Neural cell (in vitro differentiated cells): ENCODE measurements at regions not wholly inside any gene's neighbourhood (a gene's known extent, or its start where the extent isn't known, plus 50 kb on each side); places are given as distances from the start of the nearest gene placed in this dataset.

Source experiments
- H2AFZ ChIP-seq: fragments of 200-600, 300-800 bp; sonication (generic), shearing (Covaris generic); 2 replicates; pipeline ENCODE4 v1.6.0; 2014; ENCODE audit warnings: low read depth, mild to moderate bottlenecking, antibody characterized with exemption, low read length, moderate library complexity
- H3F3A ChIP-seq: fragments of 200-600 bp; shearing (Covaris generic); 2 replicates; pipeline ENCODE4 v1.6.1; 2016; ENCODE audit warnings: mild to moderate bottlenecking, moderate library complexity, mixed read lengths, antibody characterized with exemption, low read length; ENCODE audit not compliant: insufficient read depth, poor library complexity, severe bottlenecking
- H3K27ac ChIP-seq: fragments of 200-600, 300-800 bp; sonication (generic), shearing (Covaris generic); 2 replicates; pipeline ENCODE4 v1.5.1; 2014; ENCODE audit warnings: mild to moderate bottlenecking, low read length, moderate library complexity
- H3K27me3 ChIP-seq: fragments of 300-800, 200-600 bp; sonication (generic), shearing (Covaris generic); 2 replicates; pipeline ENCODE4 v1.6.0; 2014; ENCODE audit warnings: mild to moderate bottlenecking, low read depth, low read length, moderate library complexity; ENCODE audit not compliant: insufficient read depth
- H3K36me3 ChIP-seq: fragments of 300-800, 200-600 bp; sonication (generic), shearing (Covaris generic); 2 replicates; pipeline ENCODE4 v1.5.1; 2014; ENCODE audit warnings: mild to moderate bottlenecking, antibody characterized with exemption, low read length, moderate library complexity; ENCODE audit not compliant: insufficient read depth
- H3K4me2 ChIP-seq: fragments of 300-800, 200-600 bp; sonication (generic), shearing (Covaris generic); 2 replicates; pipeline ENCODE4 v1.6.0; 2014; ENCODE audit warnings: mild to moderate bottlenecking, low read length
- H3K4me3 ChIP-seq: fragments of 300-800, 200-600 bp; sonication (generic), shearing (Covaris generic); 2 replicates; pipeline ENCODE4 v1.5.1; 2014; ENCODE audit warnings: mild to moderate bottlenecking, low read length, moderate library complexity
- H3K79me2 ChIP-seq: fragments of 200-600 bp; shearing (Covaris generic); replicated peaks from 2 replicates; pipeline ENCODE4 v1.6.0; 2014; ENCODE audit warnings: mild to moderate bottlenecking, low read length, moderate library complexity; ENCODE audit not compliant: insufficient read depth
- H3K9ac ChIP-seq: fragments of 300-800, 200-600 bp; sonication (generic), shearing (Covaris generic); 2 replicates; pipeline ENCODE4 v1.6.1; 2016; ENCODE audit warnings: mild to moderate bottlenecking, low read length, mixed read lengths
- H3K9me2 ChIP-seq: fragments of 200-600 bp; shearing (Covaris generic); 2 replicates; pipeline ENCODE4 v1.6.1; 2016; ENCODE audit warnings: mild to moderate bottlenecking, low read length, mixed read lengths; ENCODE audit not compliant: insufficient read depth
- H3K9me3 ChIP-seq: fragments of 200-600, 300-800 bp; sonication (generic), shearing (Covaris generic); 2 replicates; pipeline ENCODE4 v1.6.1; 2016; ENCODE audit warnings: mild to moderate bottlenecking, mixed run types, low read length, moderate library complexity, mixed read lengths
- H4K20me1 ChIP-seq: fragments of 200-600 bp; shearing (Covaris generic); 2 replicates; pipeline ENCODE4 v1.6.1; 2016; ENCODE audit warnings: mild to moderate bottlenecking, mixed run types; ENCODE audit not compliant: insufficient read depth
- EP300 ChIP-seq: fragments of 450-650 bp; conservative IDR thresholded peaks from 2 replicates; pipeline ENCODE4 v1.6.1; 2014; ENCODE audit warnings: antibody characterized with exemption, mild to moderate bottlenecking, moderate library complexity; ENCODE audit not compliant: poor library complexity, severe bottlenecking
- EZH2 ChIP-seq: fragments of 200-600, 300-800 bp; shearing (Covaris generic), sonication (generic); IDR thresholded peaks from 2 replicates; pipeline ENCODE4 v1.6.1; 2014; ENCODE audit warnings: antibody characterized with exemption, low read length, borderline replicate concordance, mild to moderate bottlenecking; ENCODE audit not compliant: insufficient read depth, poor library complexity, severe bottlenecking
- MXI1 ChIP-seq: fragments of 450-650 bp; conservative IDR thresholded peaks from 2 replicates; pipeline ENCODE4 v1.6.1; 2014; ENCODE audit warnings: antibody characterized with exemption, mild to moderate bottlenecking; ENCODE audit not compliant: poor library complexity, severe bottlenecking
- POLR2AphosphoS5 ChIP-seq: IDR thresholded peaks from 2 replicates; pipeline ENCODE4 v1.6.1; 2012
- RAD21 ChIP-seq: fragments of 450-650 bp; conservative IDR thresholded peaks from 2 replicates; pipeline ENCODE4 v1.6.1; 2014; ENCODE audit warnings: antibody characterized with exemption, mild to moderate bottlenecking, moderate library complexity
- SMC3 ChIP-seq: fragments of 450-650 bp; conservative IDR thresholded peaks from 2 replicates; pipeline ENCODE4 v1.6.1; 2014; ENCODE audit warnings: antibody characterized with exemption, mild to moderate bottlenecking, moderate library complexity; ENCODE audit not compliant: poor library complexity
- TAF1 ChIP-seq: IDR thresholded peaks from 2 replicates; pipeline ENCODE4 v1.6.1; 2012; ENCODE audit warnings: low read depth
- TF ChIP-seq, protein P1 (sequence below): fragments of 450-650 bp; IDR thresholded peaks from 2 replicates; pipeline ENCODE4 v1.5.1; 2014; ENCODE audit warnings: antibody characterized with exemption, mild to moderate bottlenecking, moderate library complexity; ENCODE audit not compliant: poor library complexity, severe bottlenecking
- TF ChIP-seq, protein P2 (sequence below): IDR thresholded peaks from 2 replicates; pipeline ENCODE4 v1.6.1; 2012; ENCODE audit warnings: borderline replicate concordance

DNA sequence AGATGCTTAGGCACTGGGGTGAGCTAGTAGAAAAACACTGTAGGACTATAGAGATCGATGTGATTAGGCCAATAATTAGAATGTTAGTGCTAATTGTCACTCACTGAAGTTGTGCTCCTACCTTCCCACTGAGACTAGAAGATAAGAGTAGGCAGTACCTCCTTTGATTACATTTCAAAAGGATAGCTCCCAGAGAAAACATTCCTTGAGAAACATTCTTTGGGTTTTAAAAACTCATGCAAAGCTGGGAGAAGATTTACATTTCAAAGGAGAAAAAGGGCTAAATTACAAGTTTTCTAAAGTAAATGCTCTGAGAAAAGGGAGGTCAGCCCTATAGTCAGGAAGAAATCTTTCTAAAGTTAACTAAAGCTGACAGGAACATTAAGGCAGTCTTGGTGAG lies 860.3 kb upstream of the NDST4 start:
- H3K4me2 ChIP-seq, result no peak overlapping the region
- H3K9me3 ChIP-seq, result no peaks in the 10 kb centered on the region
- no peak overlapping the region for H2AFZ ChIP-seq
- no peak overlapping the region for H3K27ac ChIP-seq
- no peaks in the 10 kb centered on the region for H4K20me1 ChIP-seq
- TF ChIP-seq TAF1, result no peak
- no peak for TF ChIP-seq EP300
- TF ChIP-seq, protein P1, sequence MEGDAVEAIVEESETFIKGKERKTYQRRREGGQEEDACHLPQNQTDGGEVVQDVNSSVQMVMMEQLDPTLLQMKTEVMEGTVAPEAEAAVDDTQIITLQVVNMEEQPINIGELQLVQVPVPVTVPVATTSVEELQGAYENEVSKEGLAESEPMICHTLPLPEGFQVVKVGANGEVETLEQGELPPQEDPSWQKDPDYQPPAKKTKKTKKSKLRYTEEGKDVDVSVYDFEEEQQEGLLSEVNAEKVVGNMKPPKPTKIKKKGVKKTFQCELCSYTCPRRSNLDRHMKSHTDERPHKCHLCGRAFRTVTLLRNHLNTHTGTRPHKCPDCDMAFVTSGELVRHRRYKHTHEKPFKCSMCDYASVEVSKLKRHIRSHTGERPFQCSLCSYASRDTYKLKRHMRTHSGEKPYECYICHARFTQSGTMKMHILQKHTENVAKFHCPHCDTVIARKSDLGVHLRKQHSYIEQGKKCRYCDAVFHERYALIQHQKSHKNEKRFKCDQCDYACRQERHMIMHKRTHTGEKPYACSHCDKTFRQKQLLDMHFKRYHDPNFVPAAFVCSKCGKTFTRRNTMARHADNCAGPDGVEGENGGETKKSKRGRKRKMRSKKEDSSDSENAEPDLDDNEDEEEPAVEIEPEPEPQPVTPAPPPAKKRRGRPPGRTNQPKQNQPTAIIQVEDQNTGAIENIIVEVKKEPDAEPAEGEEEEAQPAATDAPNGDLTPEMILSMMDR, result no peak
- TF ChIP-seq EZH2, result no peak
- TF ChIP-seq MXI1, result no peak
- no peak for TF ChIP-seq RAD21
- TF ChIP-seq, protein P2, sequence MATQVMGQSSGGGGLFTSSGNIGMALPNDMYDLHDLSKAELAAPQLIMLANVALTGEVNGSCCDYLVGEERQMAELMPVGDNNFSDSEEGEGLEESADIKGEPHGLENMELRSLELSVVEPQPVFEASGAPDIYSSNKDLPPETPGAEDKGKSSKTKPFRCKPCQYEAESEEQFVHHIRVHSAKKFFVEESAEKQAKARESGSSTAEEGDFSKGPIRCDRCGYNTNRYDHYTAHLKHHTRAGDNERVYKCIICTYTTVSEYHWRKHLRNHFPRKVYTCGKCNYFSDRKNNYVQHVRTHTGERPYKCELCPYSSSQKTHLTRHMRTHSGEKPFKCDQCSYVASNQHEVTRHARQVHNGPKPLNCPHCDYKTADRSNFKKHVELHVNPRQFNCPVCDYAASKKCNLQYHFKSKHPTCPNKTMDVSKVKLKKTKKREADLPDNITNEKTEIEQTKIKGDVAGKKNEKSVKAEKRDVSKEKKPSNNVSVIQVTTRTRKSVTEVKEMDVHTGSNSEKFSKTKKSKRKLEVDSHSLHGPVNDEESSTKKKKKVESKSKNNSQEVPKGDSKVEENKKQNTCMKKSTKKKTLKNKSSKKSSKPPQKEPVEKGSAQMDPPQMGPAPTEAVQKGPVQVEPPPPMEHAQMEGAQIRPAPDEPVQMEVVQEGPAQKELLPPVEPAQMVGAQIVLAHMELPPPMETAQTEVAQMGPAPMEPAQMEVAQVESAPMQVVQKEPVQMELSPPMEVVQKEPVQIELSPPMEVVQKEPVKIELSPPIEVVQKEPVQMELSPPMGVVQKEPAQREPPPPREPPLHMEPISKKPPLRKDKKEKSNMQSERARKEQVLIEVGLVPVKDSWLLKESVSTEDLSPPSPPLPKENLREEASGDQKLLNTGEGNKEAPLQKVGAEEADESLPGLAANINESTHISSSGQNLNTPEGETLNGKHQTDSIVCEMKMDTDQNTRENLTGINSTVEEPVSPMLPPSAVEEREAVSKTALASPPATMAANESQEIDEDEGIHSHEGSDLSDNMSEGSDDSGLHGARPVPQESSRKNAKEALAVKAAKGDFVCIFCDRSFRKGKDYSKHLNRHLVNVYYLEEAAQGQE, result no peak
- H3K36me3 ChIP-seq, result no peaks in the 10 kb centered on the region
- H3F3A ChIP-seq, result no peaks in the 10 kb centered on the region
- H3K9ac ChIP-seq, result no peak overlapping the region
- H3K9me2 ChIP-seq, result no peaks in the 10 kb centered on the region
- H3K27me3 ChIP-seq, result no peaks in the 10 kb centered on the region
- H3K4me3 ChIP-seq, result no peak overlapping the region
- H3K79me2 ChIP-seq, result no peaks in the 10 kb centered on the region

DNA sequence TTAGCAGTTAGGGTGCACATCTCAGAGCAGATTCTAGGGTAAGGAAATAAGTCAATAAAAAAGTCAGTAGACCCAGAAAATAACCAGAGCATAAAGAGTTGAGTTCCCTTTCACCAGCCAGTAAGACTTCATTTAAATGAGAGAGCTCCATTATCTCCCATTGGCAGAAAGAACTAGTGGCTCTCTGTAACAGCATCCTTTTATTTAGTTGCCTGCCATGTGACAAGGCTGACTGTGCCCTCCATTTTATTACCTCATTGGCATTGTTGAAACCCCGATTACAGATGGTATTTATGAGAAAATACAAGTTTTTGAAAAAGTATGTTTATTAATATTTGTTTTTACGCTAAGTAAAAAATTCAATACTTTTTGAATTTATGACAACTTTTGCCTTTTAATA lies 859.5 kb upstream of the NDST4 start:
- Histone ChIP-seq H3K4me2 (no peak overlapping the region), H3K36me3 (no peaks in the 10 kb centered on the region), H3K27ac (no peak overlapping the region)

More for the DNA sequence above, 859.5 kb upstream of the NDST4 start:
- no peak overlapping the region for H2AFZ ChIP-seq
- no peaks in the 10 kb centered on the region for H3K79me2 ChIP-seq
- no peaks in the 10 kb centered on the region for H3K9me3 ChIP-seq
- no peaks in the 10 kb centered on the region for H3K27me3 ChIP-seq
- H3K4me3 ChIP-seq, result no peak overlapping the region
- no peaks in the 10 kb centered on the region for H3F3A ChIP-seq
- no peaks in the 10 kb centered on the region for H4K20me1 ChIP-seq
- H3K9me2 ChIP-seq, result no peaks in the 10 kb centered on the region
- TF ChIP-seq POLR2AphosphoS5 (no peak), EZH2 (no peak), TAF1 (no peak), EP300 (no peak), MXI1 (no peak), RAD21 (no peak), SMC3 (no peak)
- TF ChIP-seq, protein P2, result no peak
- TF ChIP-seq, protein P1, result no peak
- H3K9ac ChIP-seq, result no peak overlapping the region
